Adrenal gland (tissue), 9 donors: ENCODE measurements at regions not wholly inside any gene's neighbourhood (a gene's known extent, or its start where the extent isn't known, plus 50 kb on each side); places are given as distances from the start of the nearest gene placed in this dataset.

ENCODE experiments used
- DNase-seq, 7 donors: peaks; one replicate each; pipeline ENCODE4 v3.0.0-alpha.2; 2019 to 2020
- H3K27ac ChIP-seq, 5 donors: fragments of 200-600 bp; sonication (generic) in 4 of 5; 1 replicate in 3 of 5; 2 replicates in 2 of 5; pipeline versions ENCODE4 v1.5.1 to v1.8.0; 2016 to 2020; ENCODE audit warnings: mild to moderate bottlenecking in 1 of 5
- H3K27me3 ChIP-seq: fragments of 200-600 bp; 2 replicates; pipeline ENCODE4 v1.8.0; 2021
- H3K36me3 ChIP-seq, 2 donors: fragments of 200-600 bp; replicated peaks in 1 of 2; 1 replicate in 1 of 2; 2 replicates in 1 of 2; pipeline versions ENCODE4 v1.5.1 to v1.8.0; 2018 to 2022
- H3K4me1 ChIP-seq, 2 donors: fragments of 200-600 bp; replicated peaks in 1 of 2; 1 replicate in 1 of 2; 2 replicates in 1 of 2; pipeline versions ENCODE4 v1.5.1 to v1.8.0; 2018 to 2021
- H3K4me3 ChIP-seq, 4 donors: fragments of 200-600 bp; sonication (generic) in 3 of 4; one replicate each; pipeline ENCODE4 v1.5.1; 2016 to 2018
- H3K9me3 ChIP-seq, 3 donors: fragments of 200-600 bp; sonication (generic) in 1 of 3; replicated peaks in 1 of 3; 1 replicate in 2 of 3; 2 replicates in 1 of 3; pipeline versions ENCODE4 v1.5.1 to v1.8.0; 2016 to 2021
- CTCF ChIP-seq, 6 experiments: fragments of 450-650 bp in 4 of 6; fragments of 200-600 bp in 2 of 6; sonication (generic) in 1 of 6; IDR thresholded peaks; 1 replicate in 5 of 6; 2 replicates in 1 of 6; pipeline versions ENCODE4 v1.5.1 to v1.8.0; 2016 to 2021; ENCODE audit warnings: antibody characterized with exemption in 6 of 6, mild to moderate bottlenecking in 2 of 6, moderate library complexity in 1 of 6
- POLR2A ChIP-seq, 2 donors: fragments of 450-650 bp; IDR thresholded peaks; one replicate each; pipeline ENCODE4 v1.6.1; 2017; ENCODE audit warnings: antibody characterized with exemption in 2 of 2, mild to moderate bottlenecking in 2 of 2, moderate library complexity in 1 of 2
- WGBS, 4 donors: extraction: QIAGEN DNeasy Blood & Tissue Kit in 2 of 4; methylation state at CpG; one replicate each; pipeline versions ENCODE4 v1.1.5 to v1.1.7; 2013 to 2017; 5-methylcytosine and 5-hydroxymethylcytosine counted together
- intact Hi-C, 2 donors: fragments of 100-400 bp; cut with DNase I; formaldehyde crosslinking; loops; one replicate each; pipeline versions ENCODE4 v1.14.1 to v1.15.0; 2022 to 2023
- donor health status: healthy with polysubstance abuse.
- donor health status: Bipolar disorder and iron deficiency.
- donor health status: DM: yes; HTN: yes; CAD: no.
- donor health status: DM: no; HTN: no; CAD: no.
- donor health status: DM: no; HTN: no; CAD: no.

DNA sequence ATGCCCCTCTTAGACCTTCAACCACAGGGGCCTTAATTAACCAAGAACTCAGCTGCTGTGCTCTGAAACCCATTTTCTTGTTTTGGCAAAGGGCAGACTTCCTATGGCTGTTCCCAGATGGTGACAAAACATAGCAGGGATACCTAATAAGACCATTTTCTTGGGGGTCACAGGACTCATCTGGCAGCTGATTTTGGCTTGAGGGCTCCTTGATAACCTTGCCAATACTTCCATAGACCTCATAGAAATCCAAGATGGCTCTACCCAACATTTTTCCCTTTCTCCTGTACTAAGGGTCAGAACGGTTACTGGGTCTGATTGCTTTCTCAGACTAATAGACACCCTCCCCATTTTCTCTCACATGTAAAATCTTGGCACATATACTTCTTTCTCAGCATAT is 757.7 kb upstream of the SEMA6A start:
- Histone ChIP-seq H3K9me3 (no peaks in the 10 kb centered on the region), H3K4me3 (no peak overlapping the region), H3K27ac (no peak overlapping the region), H3K4me1 (no peaks in the 10 kb centered on the region), H3K27me3 (no peaks in the 10 kb centered on the region), H3K36me3 (no peaks in the 10 kb centered on the region)
- no peak for DNase-seq
- intact Hi-C loops, result no loop called here
- TF ChIP-seq CTCF (IDR thresholded peaks at IDR 0.05), result no peak
- TF ChIP-seq POLR2A (IDR thresholded peaks at IDR 0.05), result no peak
- 81 to 93% (median 90%) methylated on average over 1 of the region's 1 CpG for WGBS, 4 donors

GRCh38 chr5:117327511-117327910 is 752.9 kb upstream of the SEMA6A start:
- H3K27ac ChIP-seq, result no peak overlapping the region
- no peak for DNase-seq
- H3K36me3 ChIP-seq, result no peaks in the 10 kb centered on the region
- H3K4me3 ChIP-seq, result no peak overlapping the region
- H3K4me1 ChIP-seq, result no peaks in the 10 kb centered on the region
- 45 to 67% (median 49%) methylated on average over 1 of the region's 1 CpG for WGBS, 4 donors
- no peaks in the 10 kb centered on the region for H3K27me3 ChIP-seq
- H3K9me3 ChIP-seq, result no peaks in the 10 kb centered on the region
- intact Hi-C loops, result no loop called here
- TF ChIP-seq CTCF (IDR thresholded peaks at IDR 0.05), result no peak
- no peak for TF ChIP-seq POLR2A (IDR thresholded peaks at IDR 0.05)

GRCh38 chr5:117326997-117327396 is 752.4 kb upstream of the SEMA6A start:
- TF ChIP-seq POLR2A (IDR thresholded peaks at IDR 0.05) (no peak), CTCF (IDR thresholded peaks at IDR 0.05) (no peak)
- 66 to 97% (median 93%) methylated on average over 2 of the region's 2 CpGs for WGBS, 4 donors
- intact Hi-C loops, result no loop called here
- Histone ChIP-seq H3K4me3 (no peak overlapping the region), H3K36me3 (no peaks in the 10 kb centered on the region), H3K27ac (no peak overlapping the region), H3K4me1 (no peaks in the 10 kb centered on the region), H3K27me3 (no peaks in the 10 kb centered on the region), H3K9me3 (no peaks in the 10 kb centered on the region)
- DNase-seq, result no peak

- Histone ChIP-seq H3K27ac (no peak overlapping the region), H3K27me3 (no peaks in the 10 kb centered on the region), H3K4me3 (no peak overlapping the region), H3K4me1 (no peaks in the 10 kb centered on the region), H3K9me3 (no peaks in the 10 kb centered on the region), H3K36me3 (no peaks in the 10 kb centered on the region)
- 73 to 88% (median 81%) methylated on average over 2 of the region's 2 CpGs for WGBS, 4 donors
- DNase-seq, result no peak
- TF ChIP-seq CTCF (IDR thresholded peaks at IDR 0.05), result no peak
- TF ChIP-seq POLR2A (IDR thresholded peaks at IDR 0.05), result no peak
- intact Hi-C loops, result no loop called here
Measured at GRCh38 chr5:117318528-117318927, 743.9 kb upstream of the SEMA6A start.
